ENCODE measurements at regions not wholly inside any gene's neighbourhood (a gene's known extent, or its start where the extent isn't known, plus 50 kb on each side); places are given as distances from the start of the nearest gene placed in this dataset.

GRCh38 chr20:17810062-17810631, 110.4 kb downstream of the BANF2 start (continued):
- TF ChIP-seq CBX8 (IDR thresholded peaks at IDR 0.05; ENCODE audit: borderline replicate concordance, low read depth, low read length): no peak
- no peak for TF ChIP-seq HDAC2 (IDR thresholded peaks at IDR 0.05; ENCODE audit: borderline replicate concordance in 1 of 2, low read depth in 2 of 2, low read length in 2 of 2)
- TF ChIP-seq POLR2A (IDR thresholded peaks at IDR 0.05; ENCODE audit: control extremely low read depth in 1 of 2, low read depth in 2 of 2, low read length in 2 of 2): no peak
- TF ChIP-seq BACH1 (IDR thresholded peaks at IDR 0.05; ENCODE audit: low read length): no peak

Measured in H1 (cell line).